GM23338 (cell line): ENCODE measurements at regions not wholly inside any gene's neighbourhood (a gene's known extent, or its start where the extent isn't known, plus 50 kb on each side); places are given as distances from the start of the nearest gene placed in this dataset.

Experiments
- ATAC-seq: fragments of 200-7000 bp; cut with Tn5 transposase; 3 replicates; pipeline ENCODE4 v1.9.1; 2020
- DNase-seq: peaks from one replicate; pipeline ENCODE4 v3.0.0-alpha.2; 2015; ENCODE audit warnings: low spot score
- H2AFZ ChIP-seq: fragments of 200-600 bp; sonication (generic); 2 replicates; pipeline ENCODE4 v1.8.0; 2016; ENCODE audit warnings: antibody characterized with exemption, mild to moderate bottlenecking, moderate library complexity
- H3F3A ChIP-seq: fragments of 200-600 bp; sonication (generic); replicated peaks from 2 replicates; pipeline ENCODE4 v1.8.0; 2017; ENCODE audit warnings: antibody characterized with exemption, mixed run types, low read depth
- H3K27ac ChIP-seq: fragments of 200-600 bp; sonication (generic); 2 replicates; pipeline ENCODE4 v1.6.1; 2016; ENCODE audit warnings: low read depth
- H3K27me3 ChIP-seq: fragments of 200-600 bp; sonication (generic); 2 replicates; pipeline ENCODE4 v1.8.0; 2016; ENCODE audit warnings: mild to moderate bottlenecking, mixed run types, moderate library complexity; ENCODE audit not compliant: insufficient read depth
- H3K36me3 ChIP-seq: fragments of 200-600 bp; sonication (generic); 2 replicates; pipeline ENCODE4 v1.8.0; 2016; ENCODE audit warnings: mild to moderate bottlenecking; ENCODE audit not compliant: insufficient read depth
- H3K4me1 ChIP-seq: fragments of 200-600 bp; sonication (generic); 2 replicates; pipeline ENCODE4 v1.8.0; 2016; ENCODE audit warnings: mild to moderate bottlenecking, moderate library complexity; ENCODE audit not compliant: insufficient read depth
- H3K4me2 ChIP-seq: fragments of 200-600 bp; sonication (generic); 2 replicates; pipeline ENCODE4 v1.7.1; 2017; ENCODE audit warnings: mixed run types
- H3K4me3 ChIP-seq: fragments of 200-600 bp; sonication (generic); 2 replicates; pipeline ENCODE4 v1.6.1; 2016; ENCODE audit warnings: mixed run types
- H3K79me2 ChIP-seq: fragments of 200-600 bp; sonication (generic); replicated peaks from 2 replicates; pipeline ENCODE4 v1.8.0; 2017; ENCODE audit warnings: mild to moderate bottlenecking; ENCODE audit not compliant: insufficient read depth
- H3K9me2 ChIP-seq: fragments of 200-600 bp; sonication (generic); 2 replicates; pipeline ENCODE4 v1.8.0; 2017; ENCODE audit not compliant: insufficient read depth
- H4K20me1 ChIP-seq: fragments of 200-600 bp; sonication (generic); replicated peaks from 2 replicates; pipeline ENCODE4 v1.8.0; 2017; ENCODE audit warnings: mild to moderate bottlenecking; ENCODE audit not compliant: insufficient read depth
- H3K27ac Mint-ChIP-seq: 2 replicates; pipeline ENCODE4 v1.8.0; 2020; ENCODE audit warnings: inconsistent platforms, mild to moderate bottlenecking, moderate library complexity, mixed read lengths
- H3K27me3 Mint-ChIP-seq: 3 replicates; pipeline ENCODE4 v1.8.0; 2022; ENCODE audit warnings: low read depth, mild to moderate bottlenecking, moderate library complexity, mixed read lengths, inconsistent platforms; ENCODE audit not compliant: insufficient read depth, poor library complexity
- H3K36me3 Mint-ChIP-seq: 3 replicates; pipeline ENCODE4 v1.8.0; 2021; ENCODE audit warnings: low read depth, mild to moderate bottlenecking, inconsistent platforms, moderate library complexity, mixed read lengths
- H3K4me1 Mint-ChIP-seq: 3 replicates; pipeline ENCODE4 v1.8.0; 2020; ENCODE audit warnings: mild to moderate bottlenecking, inconsistent platforms, mixed read lengths
- H3K4me3 Mint-ChIP-seq: 3 replicates; pipeline ENCODE4 v1.8.0; 2021; ENCODE audit warnings: moderate library complexity, mild to moderate bottlenecking, inconsistent platforms, mixed read lengths
- H3K9me3 Mint-ChIP-seq: 3 replicates; pipeline ENCODE4 v1.8.0; 2020; ENCODE audit warnings: moderate library complexity, mild to moderate bottlenecking, inconsistent platforms, mixed read lengths
- CREB1 ChIP-seq: fragments of 250-450 bp; sonication (Bioruptor Pico); IDR thresholded peaks from 2 replicates; pipeline ENCODE4 v1.5.0; 2020; ENCODE audit warnings: low read depth, mild to moderate bottlenecking, moderate library complexity
- ETS1 ChIP-seq: IDR thresholded peaks from 2 replicates; pipeline ENCODE4 v1.6.1; 2016; ENCODE audit warnings: antibody characterized with exemption
- EZH2phosphoT487 ChIP-seq: fragments of 200-600 bp; sonication (generic); IDR thresholded peaks from one replicate; pipeline ENCODE4 v1.8.1; 2018; ENCODE audit warnings: antibody characterized with exemption; ENCODE audit not compliant: unreplicated experiment
- JUNB ChIP-seq: IDR thresholded peaks from one replicate; pipeline ENCODE4 v1.6.1; 2016; ENCODE audit warnings: antibody characterized with exemption; ENCODE audit not compliant: unreplicated experiment
- NANOG ChIP-seq: IDR thresholded peaks from 2 replicates; pipeline ENCODE4 v1.6.1; 2016; ENCODE audit warnings: antibody characterized with exemption, borderline replicate concordance
- POLR2AphosphoS5 ChIP-seq: IDR thresholded peaks from 2 replicates; pipeline ENCODE4 v1.6.1; 2016; ENCODE audit warnings: antibody characterized with exemption, low read depth
- REST ChIP-seq: IDR thresholded peaks from one replicate; pipeline ENCODE4 v1.6.1; 2018; ENCODE audit warnings: antibody characterized with exemption; ENCODE audit not compliant: unreplicated experiment
- STAT1 ChIP-seq: IDR thresholded peaks from one replicate; pipeline ENCODE4 v1.6.1; 2016; ENCODE audit warnings: antibody characterized with exemption; ENCODE audit not compliant: unreplicated experiment
- ZNF114 ChIP-seq: fragments of 250-450 bp; sonication (Bioruptor Pico); IDR thresholded peaks from 2 replicates; pipeline ENCODE4 v1.5.0; 2020; ENCODE audit warnings: mild to moderate bottlenecking, moderate library complexity
- ZNF331 ChIP-seq: fragments of 250-450 bp; sonication (Bioruptor Pico); IDR thresholded peaks from 2 replicates; pipeline ENCODE4 v1.5.0; 2020; ENCODE audit warnings: low read depth, mild to moderate bottlenecking, moderate library complexity

GRCh38 chr10:10613656-10614244, 403.9 kb upstream of the CELF2 start (continued):
- TF ChIP-seq ZNF331: no peak
- no peak for TF ChIP-seq REST
- TF ChIP-seq CREB1: no peak
- no peak for TF ChIP-seq ETS1
- no peak for TF ChIP-seq STAT1

GRCh38 chr10:10617686-10618085, 400.0 kb upstream of the CELF2 start:
- peaks cover 2% of the 10 kb centered on the region for H3K27me3 Mint-ChIP-seq
- no peak for ATAC-seq
- TF ChIP-seq EZH2phosphoT487 (no peak), POLR2AphosphoS5 (no peak), ZNF114 (CRISPR knock-in tag) (no peak), REST (no peak), NANOG (no peak), JUNB (no peak), ETS1 (no peak)

More at GRCh38 chr10:10617686-10618085, 400.0 kb upstream of the CELF2 start:
- no peak overlapping the region for H3K27ac Mint-ChIP-seq
- no peak overlapping the region for H2AFZ ChIP-seq
- H4K20me1 ChIP-seq: no peaks in the 10 kb centered on the region
- no peaks in the 10 kb centered on the region for H3K4me1 Mint-ChIP-seq
- H3K36me3 Mint-ChIP-seq: no peaks in the 10 kb centered on the region
- H3K4me3 ChIP-seq: no peak overlapping the region
- H3K4me2 ChIP-seq: no peak overlapping the region
- H3K4me3 Mint-ChIP-seq: no peak overlapping the region
- H3K9me2 ChIP-seq: no peaks in the 10 kb centered on the region; the same call in 1 of the 2 replicates
- no peaks in the 10 kb centered on the region for H3K79me2 ChIP-seq
- no peaks in the 10 kb centered on the region for H3K36me3 ChIP-seq
- no peak overlapping the region for H3K27ac ChIP-seq
- H3K27me3 ChIP-seq: no peaks in the 10 kb centered on the region
- H3F3A ChIP-seq: no peaks in the 10 kb centered on the region
- peaks cover 6% of the 10 kb centered on the region; the same call in 2 of the 3 replicates for H3K9me3 Mint-ChIP-seq
- DNase-seq: no peak
- H3K4me1 ChIP-seq: no peaks in the 10 kb centered on the region
